Endothelial cell (in vitro differentiated cells): ENCODE measurements at regions not wholly inside any gene's neighbourhood (a gene's known extent, or its start where the extent isn't known, plus 50 kb on each side); places are given as distances from the start of the nearest gene placed in this dataset.
A peak's percentile ranks its signal among the peaks of the same experiment; 100 is the strongest.

Experiments used
- DNase-seq: peaks from one replicate; pipeline ENCODE4 v3.0.0; 2021; ENCODE audit warnings: low spot score
- H3K27ac Mint-ChIP-seq: one replicate; pipeline ENCODE4 v1.8.0; 2021; ENCODE audit warnings: mixed read lengths, inconsistent platforms; ENCODE audit not compliant: unreplicated experiment
- H3K27me3 Mint-ChIP-seq: one replicate; pipeline ENCODE4 v1.8.0; 2021; ENCODE audit warnings: mild to moderate bottlenecking, moderate library complexity, mixed read lengths, inconsistent platforms; ENCODE audit not compliant: unreplicated experiment
- H3K36me3 Mint-ChIP-seq: one replicate; pipeline ENCODE4 v1.8.0; 2021; ENCODE audit warnings: mild to moderate bottlenecking, low read depth, mixed read lengths, inconsistent platforms; ENCODE audit not compliant: unreplicated experiment
- H3K4me1 Mint-ChIP-seq: one replicate; pipeline ENCODE4 v1.8.0; 2021; ENCODE audit warnings: mild to moderate bottlenecking, mixed read lengths, inconsistent platforms; ENCODE audit not compliant: unreplicated experiment
- H3K4me3 Mint-ChIP-seq: one replicate; pipeline ENCODE4 v1.8.0; 2021; ENCODE audit warnings: mild to moderate bottlenecking, mixed read lengths, inconsistent platforms; ENCODE audit not compliant: unreplicated experiment
- H3K9me3 Mint-ChIP-seq: one replicate; pipeline ENCODE4 v1.8.0; 2021; ENCODE audit warnings: mixed read lengths, inconsistent platforms; ENCODE audit not compliant: unreplicated experiment
- CTCF ChIP-seq: fragments of 200-600 bp; sonication (generic); IDR thresholded peaks from one replicate; pipeline ENCODE4 v1.5.0; 2021; ENCODE audit warnings: antibody characterized with exemption; ENCODE audit not compliant: unreplicated experiment

- Mint-ChIP-seq H3K27ac (peak overlapping the region; percentile 84), H3K4me3 (peak overlapping the region; percentile 69), H3K36me3 (peaks cover 6% of the 10 kb centered on the region), H3K27me3 (peaks cover 8% of the 10 kb centered on the region), H3K4me1 (peaks cover 19% of the 10 kb centered on the region), H3K9me3 (no peaks in the 10 kb centered on the region)
- no peak for DNase-seq
- TF ChIP-seq CTCF, result no peak
These were observed 170.5 kb downstream of the NDUFA12 start for GRCh38 chr12:94832780-94833681.

- Mint-ChIP-seq H3K27me3 (peaks cover 8% of the 10 kb centered on the region), H3K4me1 (peaks cover 19% of the 10 kb centered on the region), H3K4me3 (no peak overlapping the region), H3K27ac (no peak overlapping the region), H3K9me3 (no peaks in the 10 kb centered on the region), H3K36me3 (peaks cover 6% of the 10 kb centered on the region)
- DNase-seq, result no peak
- no peak for TF ChIP-seq CTCF
These were observed 171.4 kb downstream of the NDUFA12 start for GRCh38 chr12:94832105-94832504.

- TF ChIP-seq CTCF, result no peak
- no peak for DNase-seq
- Mint-ChIP-seq H3K4me3 (no peak overlapping the region), H3K4me1 (peaks cover 19% of the 10 kb centered on the region), H3K27me3 (peaks cover 8% of the 10 kb centered on the region), H3K36me3 (peaks cover 6% of the 10 kb centered on the region), H3K9me3 (no peaks in the 10 kb centered on the region), H3K27ac (no peak overlapping the region)
These were observed 172.3 kb downstream of the NDUFA12 start for GRCh38 chr12:94831081-94831751.

GRCh38 chr12:94829552-94829951, 173.9 kb downstream of the NDUFA12 start:
- Mint-ChIP-seq H3K27me3 (peaks cover 4% of the 10 kb centered on the region), H3K27ac (no peak overlapping the region), H3K9me3 (no peaks in the 10 kb centered on the region), H3K36me3 (peaks cover 3% of the 10 kb centered on the region), H3K4me1 (peaks cover 19% of the 10 kb centered on the region), H3K4me3 (no peak overlapping the region)
- TF ChIP-seq CTCF, result no peak
- no peak for DNase-seq

- no peak overlapping the region for H3K27ac Mint-ChIP-seq
- no peak for DNase-seq
- peaks cover 8% of the 10 kb centered on the region for H3K36me3 Mint-ChIP-seq
- peaks cover 1% of the 10 kb centered on the region for H3K27me3 Mint-ChIP-seq
- no peak overlapping the region for H3K4me3 Mint-ChIP-seq
- TF ChIP-seq CTCF, result no peak
- H3K4me1 Mint-ChIP-seq, result no peaks in the 10 kb centered on the region
- no peaks in the 10 kb centered on the region for H3K9me3 Mint-ChIP-seq
These were observed 168.7 kb upstream of the TMCC3 start for GRCh38 chr12:94819011-94819410.
